ENCODE measurements at regions not wholly inside any gene's neighbourhood (a gene's known extent, or its start where the extent isn't known, plus 50 kb on each side); places are given as distances from the start of the nearest gene placed in this dataset.

DNA sequence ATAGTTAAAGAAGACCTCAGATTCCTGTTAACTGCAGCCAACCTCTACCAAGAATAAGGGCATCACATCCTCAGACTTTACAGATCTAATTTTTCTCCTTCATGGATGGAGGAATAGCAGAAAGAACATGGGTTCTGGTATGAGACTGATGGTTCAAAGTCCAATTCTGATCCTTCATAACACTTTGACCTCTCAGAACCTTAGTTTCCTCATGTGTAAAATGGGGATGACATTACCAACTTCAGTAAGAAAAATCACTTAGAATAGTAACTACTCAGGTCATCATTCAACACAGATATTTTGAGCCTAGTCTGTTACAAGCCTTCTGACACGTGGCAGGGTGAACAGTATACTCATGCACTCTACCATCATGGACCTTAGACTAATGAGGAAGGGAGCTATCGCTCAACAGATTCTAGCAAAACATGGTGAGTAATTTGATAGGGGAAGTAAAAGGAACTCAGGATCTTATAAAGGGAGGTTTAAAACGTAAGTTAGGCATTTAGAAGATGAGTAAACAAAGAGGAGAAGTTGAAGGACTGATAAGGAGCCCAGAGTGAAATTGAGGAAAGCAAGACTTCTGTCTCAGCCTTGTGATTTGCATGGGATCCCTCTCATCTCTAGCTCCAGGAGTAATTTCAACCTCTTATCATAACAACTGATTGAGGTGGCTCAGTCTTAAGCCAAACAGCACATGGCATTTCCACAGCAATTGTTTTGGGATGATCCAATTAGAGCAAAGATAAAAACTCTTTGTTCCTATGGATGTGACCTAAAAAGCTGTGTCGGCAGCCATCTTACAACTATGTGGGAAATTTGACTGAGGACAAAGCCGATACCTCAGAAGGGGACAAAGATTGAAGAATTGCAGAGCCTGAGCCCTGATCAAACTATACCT, 69.2 kb upstream of the TCF7L2 start:
- Histone ChIP-seq H3K79me2 (ENCODE audit: control insufficient read depth, insufficient read depth, low read length) (no peaks in the 10 kb centered on the region), H2BK120ac (ENCODE audit: low read depth, low read length) (no peak overlapping the region), H3K23ac (ENCODE audit: low read length) (no peak overlapping the region), H3K27ac (ENCODE audit: low read depth, low read length) (peak overlapping the region; percentile 23), H3K27me3 (ENCODE audit: insufficient read depth, low read length, poor library complexity) (no peaks in the 10 kb centered on the region), H3K36me3 (ENCODE audit: control insufficient read depth, insufficient read depth, low read length) (no peaks in the 10 kb centered on the region), H3K4me2 (ENCODE audit: low read length) (no peak overlapping the region), H4K5ac (ENCODE audit: low read length) (no peak overlapping the region), H4K8ac (ENCODE audit: low read depth, low read length) (no peak overlapping the region), H2AK5ac (ENCODE audit: low read length) (peak overlapping the region; percentile 57), H3K79me1 (ENCODE audit: low read length) (no peaks in the 10 kb centered on the region), H3K4ac (ENCODE audit: low read depth, low read length) (peak overlapping the region; percentile 7), H3K4me3 (ENCODE audit: low read length) (no peak overlapping the region), H2BK15ac (replicated peaks; ENCODE audit: low read depth) (no peak overlapping the region), H3K4me1 (ENCODE audit: control insufficient read depth, low read depth, low read length) (peaks cover 5% of the 10 kb centered on the region), H2BK5ac (ENCODE audit: low read length) (peak overlapping the region; percentile 13), H3K18ac (ENCODE audit: low read length) (no peak overlapping the region), H3K9ac (ENCODE audit: low read length) (no peak overlapping the region), H3K56ac (ENCODE audit: low read length) (peak overlapping the region; percentile 37)
- no CpG with 5 or more reads among the region's 5 CpGs for WGBS (ENCODE audit: extremely low coverage, insufficient coverage, low lambda C conversion rate)
- peak; percentile 95 for DNase-seq

DNA sequence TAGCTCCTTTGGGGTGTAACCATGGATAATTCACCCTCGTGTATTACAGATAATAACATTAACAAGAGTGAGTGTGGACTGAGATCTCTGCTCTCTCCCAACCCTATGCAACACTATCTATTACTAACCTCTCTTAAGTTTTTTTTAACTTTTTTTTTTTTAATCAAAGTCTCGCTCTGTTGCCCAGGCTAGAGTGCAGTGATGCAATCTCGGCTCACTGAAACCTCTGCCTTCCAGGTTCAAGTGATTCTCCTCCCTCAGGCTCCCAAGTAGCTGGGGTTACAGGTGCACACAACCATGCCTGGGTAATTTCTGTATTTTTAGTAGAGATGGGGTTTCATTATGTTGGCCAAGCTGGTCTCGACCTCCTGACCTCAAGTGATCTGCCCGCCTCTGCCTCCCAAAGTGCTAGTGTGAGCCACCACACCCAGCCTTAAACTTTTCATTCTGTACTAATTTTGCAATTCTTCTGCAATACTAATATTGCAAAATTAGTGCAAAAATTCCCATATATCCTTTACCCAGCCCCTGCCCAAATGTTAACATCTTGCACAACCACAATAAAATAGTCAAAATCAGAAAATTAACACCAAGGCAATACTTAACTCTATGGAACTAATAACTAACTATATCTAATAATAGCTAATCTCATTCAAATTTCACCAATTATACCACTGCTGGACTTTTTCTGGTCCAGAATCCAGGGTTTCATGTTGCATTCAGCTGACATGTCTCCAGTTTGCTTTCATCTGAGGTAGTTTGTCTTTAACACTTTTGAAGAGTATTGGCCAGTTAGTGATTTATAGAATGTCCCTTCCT, 66.5 kb upstream of the TCF7L2 start:
- no CpG with 5 or more reads among the region's 5 CpGs for WGBS (ENCODE audit: extremely low coverage, insufficient coverage, low lambda C conversion rate)
- no peak for DNase-seq
- no peak overlapping the region for H2AK5ac ChIP-seq (ENCODE audit: low read length)
- no peak overlapping the region for H3K4ac ChIP-seq (ENCODE audit: low read depth, low read length)
- H3K79me1 ChIP-seq (ENCODE audit: low read length), result no peaks in the 10 kb centered on the region
- no peak overlapping the region for H2BK120ac ChIP-seq (ENCODE audit: low read depth, low read length)
- no peak overlapping the region for H3K4me3 ChIP-seq (ENCODE audit: low read length)
- no peak overlapping the region for H3K27ac ChIP-seq (ENCODE audit: low read depth, low read length)
- no peak overlapping the region for H2BK15ac ChIP-seq (replicated peaks; ENCODE audit: low read depth)
- H3K4me2 ChIP-seq (ENCODE audit: low read length), result no peak overlapping the region
- no peak overlapping the region for H4K8ac ChIP-seq (ENCODE audit: low read depth, low read length)
- no peak overlapping the region for H4K5ac ChIP-seq (ENCODE audit: low read length)
- no peak overlapping the region for H3K9ac ChIP-seq (ENCODE audit: low read length)
- no peak overlapping the region for H3K23ac ChIP-seq (ENCODE audit: low read length)
- H2BK5ac ChIP-seq (ENCODE audit: low read length), result no peak overlapping the region
- no peaks in the 10 kb centered on the region for H3K27me3 ChIP-seq (ENCODE audit: insufficient read depth, low read length, poor library complexity)
- no peak overlapping the region for H3K56ac ChIP-seq (ENCODE audit: low read length)
- no peaks in the 10 kb centered on the region for H3K79me2 ChIP-seq (ENCODE audit: control insufficient read depth, insufficient read depth, low read length)
- no peaks in the 10 kb centered on the region for H3K36me3 ChIP-seq (ENCODE audit: control insufficient read depth, insufficient read depth, low read length)
- peaks cover 5% of the 10 kb centered on the region for H3K4me1 ChIP-seq (ENCODE audit: control insufficient read depth, low read depth, low read length)
- no peak overlapping the region for H3K18ac ChIP-seq (ENCODE audit: low read length)

DNA sequence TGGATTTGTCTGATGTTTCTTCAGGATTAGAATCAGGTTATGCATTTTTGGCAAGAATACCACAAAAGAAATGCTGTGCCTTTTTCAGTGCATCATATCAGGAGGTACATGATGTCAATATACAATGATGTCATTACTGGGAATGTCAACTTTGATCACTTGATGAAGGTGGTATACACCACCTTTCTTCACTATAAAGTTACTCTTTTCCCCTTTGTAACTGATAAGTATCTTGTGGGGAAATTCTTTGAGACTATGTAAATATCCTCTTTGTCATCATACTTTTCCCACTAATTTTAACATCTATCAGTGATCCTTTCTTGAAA, 65.9 kb upstream of the TCF7L2 start:
- Histone ChIP-seq H3K36me3 (ENCODE audit: control insufficient read depth, insufficient read depth, low read length) (no peaks in the 10 kb centered on the region), H3K56ac (ENCODE audit: low read length) (no peak overlapping the region), H3K27me3 (ENCODE audit: insufficient read depth, low read length, poor library complexity) (no peaks in the 10 kb centered on the region), H3K4me3 (ENCODE audit: low read length) (no peak overlapping the region), H3K4me2 (ENCODE audit: low read length) (no peak overlapping the region), H4K8ac (ENCODE audit: low read depth, low read length) (no peak overlapping the region), H2AK5ac (ENCODE audit: low read length) (no peak overlapping the region), H2BK5ac (ENCODE audit: low read length) (no peak overlapping the region), H3K4ac (ENCODE audit: low read depth, low read length) (no peak overlapping the region), H3K79me2 (ENCODE audit: control insufficient read depth, insufficient read depth, low read length) (no peaks in the 10 kb centered on the region), H2BK120ac (ENCODE audit: low read depth, low read length) (no peak overlapping the region), H3K18ac (ENCODE audit: low read length) (no peak overlapping the region), H3K4me1 (ENCODE audit: control insufficient read depth, low read depth, low read length) (peaks cover 5% of the 10 kb centered on the region), H3K23ac (ENCODE audit: low read length) (no peak overlapping the region), H2BK15ac (replicated peaks; ENCODE audit: low read depth) (no peak overlapping the region), H3K27ac (ENCODE audit: low read depth, low read length) (no peak overlapping the region), H3K79me1 (ENCODE audit: low read length) (no peaks in the 10 kb centered on the region), H3K9ac (ENCODE audit: low read length) (no peak overlapping the region), H4K5ac (ENCODE audit: low read length) (no peak overlapping the region)
- DNase-seq, result no peak

DNA sequence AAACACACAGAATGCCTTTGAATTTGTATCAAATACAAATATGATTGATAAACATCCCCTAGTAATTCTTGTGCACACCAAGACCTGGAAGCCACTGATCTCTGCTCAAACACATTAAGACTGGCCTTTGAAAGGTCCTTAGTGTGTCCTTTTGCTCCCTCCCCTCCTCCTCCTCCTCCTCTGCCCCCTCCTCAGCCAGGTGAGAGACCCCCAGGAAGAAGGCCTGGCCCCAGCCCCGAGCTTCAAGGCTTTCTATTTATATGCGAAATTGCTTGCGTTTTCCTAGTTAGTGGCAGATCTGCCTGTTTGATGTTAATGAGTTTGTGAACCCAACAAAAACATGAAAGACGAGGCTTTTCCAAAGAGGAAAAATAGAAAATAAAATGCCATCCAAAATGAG, 63.6 kb upstream of the TCF7L2 start:
- H3K56ac ChIP-seq (ENCODE audit: low read length), result no peak overlapping the region
- no CpG with 5 or more reads among the region's 4 CpGs for WGBS (ENCODE audit: extremely low coverage, insufficient coverage, low lambda C conversion rate)

DNA sequence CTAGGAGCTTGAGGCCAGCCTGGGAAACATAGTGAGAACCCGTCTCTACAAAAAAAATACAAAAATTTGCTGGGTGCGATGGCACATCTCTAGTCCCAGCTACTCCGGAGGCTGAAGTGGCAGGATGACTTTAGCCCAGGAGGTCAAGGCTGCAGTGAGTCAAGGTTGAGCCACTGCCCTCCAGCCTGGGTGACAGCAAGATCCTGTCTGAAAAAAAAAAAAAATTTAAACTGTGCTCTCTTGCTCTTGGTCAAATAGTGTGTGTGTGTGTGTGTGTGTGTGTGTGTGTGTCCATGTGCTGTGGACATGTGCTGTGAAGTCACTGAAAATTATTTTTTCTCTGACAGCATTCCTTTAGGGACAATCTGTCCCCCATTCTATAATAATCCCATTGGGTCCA, 62.1 kb upstream of the TCF7L2 start:
- Histone ChIP-seq H3K4me1 (ENCODE audit: control insufficient read depth, low read depth, low read length) (no peaks in the 10 kb centered on the region), H2BK120ac (ENCODE audit: low read depth, low read length) (no peak overlapping the region), H4K5ac (ENCODE audit: low read length) (no peak overlapping the region), H3K27me3 (ENCODE audit: insufficient read depth, low read length, poor library complexity) (no peaks in the 10 kb centered on the region), H3K36me3 (ENCODE audit: control insufficient read depth, insufficient read depth, low read length) (no peaks in the 10 kb centered on the region), H3K4me3 (ENCODE audit: low read length) (no peak overlapping the region), H3K23ac (ENCODE audit: low read length) (no peak overlapping the region), H3K4ac (ENCODE audit: low read depth, low read length) (no peak overlapping the region), H3K79me2 (ENCODE audit: control insufficient read depth, insufficient read depth, low read length) (no peaks in the 10 kb centered on the region), H3K79me1 (ENCODE audit: low read length) (no peaks in the 10 kb centered on the region), H3K18ac (ENCODE audit: low read length) (no peak overlapping the region), H2AK5ac (ENCODE audit: low read length) (no peak overlapping the region), H3K4me2 (ENCODE audit: low read length) (no peak overlapping the region), H4K8ac (ENCODE audit: low read depth, low read length) (no peak overlapping the region), H3K9ac (ENCODE audit: low read length) (no peak overlapping the region), H3K56ac (ENCODE audit: low read length) (no peak overlapping the region), H2BK15ac (replicated peaks; ENCODE audit: low read depth) (no peak overlapping the region), H3K27ac (ENCODE audit: low read depth, low read length) (no peak overlapping the region), H2BK5ac (ENCODE audit: low read length) (no peak overlapping the region)
- WGBS (ENCODE audit: extremely low coverage, insufficient coverage, low lambda C conversion rate), result no CpG with 5 or more reads among the region's 3 CpGs
- DNase-seq, result no peak

More for the DNA sequence above, 63.6 kb upstream of the TCF7L2 start:
- H3K27ac ChIP-seq (ENCODE audit: low read depth, low read length), result no peak overlapping the region
- H2BK5ac ChIP-seq (ENCODE audit: low read length), result no peak overlapping the region
- no peak overlapping the region for H4K8ac ChIP-seq (ENCODE audit: low read depth, low read length)
- no peak overlapping the region for H3K4me3 ChIP-seq (ENCODE audit: low read length)
- no peaks in the 10 kb centered on the region for H3K79me2 ChIP-seq (ENCODE audit: control insufficient read depth, insufficient read depth, low read length)
- no peaks in the 10 kb centered on the region for H3K27me3 ChIP-seq (ENCODE audit: insufficient read depth, low read length, poor library complexity)
- H2AK5ac ChIP-seq (ENCODE audit: low read length), result no peak overlapping the region
- no peak for DNase-seq
- H2BK120ac ChIP-seq (ENCODE audit: low read depth, low read length), result no peak overlapping the region
- H3K4me2 ChIP-seq (ENCODE audit: low read length), result no peak overlapping the region
- no peak overlapping the region for H2BK15ac ChIP-seq (replicated peaks; ENCODE audit: low read depth)
- H3K23ac ChIP-seq (ENCODE audit: low read length), result no peak overlapping the region
- no peak overlapping the region for H4K5ac ChIP-seq (ENCODE audit: low read length)
- H3K4me1 ChIP-seq (ENCODE audit: control insufficient read depth, low read depth, low read length), result no peaks in the 10 kb centered on the region
- H3K18ac ChIP-seq (ENCODE audit: low read length), result peak overlapping the region; percentile 52
- no peak overlapping the region for H3K9ac ChIP-seq (ENCODE audit: low read length)
- H3K79me1 ChIP-seq (ENCODE audit: low read length), result no peaks in the 10 kb centered on the region
- H3K36me3 ChIP-seq (ENCODE audit: control insufficient read depth, insufficient read depth, low read length), result no peaks in the 10 kb centered on the region
- no peak overlapping the region for H3K4ac ChIP-seq (ENCODE audit: low read depth, low read length)
